Omental fat pad (tissue), 3 donors: ENCODE measurements at regions not wholly inside any gene's neighbourhood (a gene's known extent, or its start where the extent isn't known, plus 50 kb on each side); places are given as distances from the start of the nearest gene placed in this dataset.

Source experiments
- ATAC-seq: fragments of 150-250 bp; one replicate; pipeline ENCODE4 v1.9.1; 2016; ENCODE audit warnings: mild to moderate bottlenecking, moderate library complexity; ENCODE audit not compliant: low FRiP score
- DNase-seq: peaks from one replicate; pipeline ENCODE4 v3.0.0-alpha.2; 2019; ENCODE audit warnings: low spot score
- TF ChIP-seq, protein P1 (sequence below), 3 donors: fragments of 450-650 bp; IDR thresholded peaks; one replicate each; pipeline ENCODE4 v1.5.1; 2016 to 2017; ENCODE audit warnings: antibody characterized with exemption in 3 of 3, mild to moderate bottlenecking in 3 of 3, moderate library complexity in 2 of 3

DNA sequence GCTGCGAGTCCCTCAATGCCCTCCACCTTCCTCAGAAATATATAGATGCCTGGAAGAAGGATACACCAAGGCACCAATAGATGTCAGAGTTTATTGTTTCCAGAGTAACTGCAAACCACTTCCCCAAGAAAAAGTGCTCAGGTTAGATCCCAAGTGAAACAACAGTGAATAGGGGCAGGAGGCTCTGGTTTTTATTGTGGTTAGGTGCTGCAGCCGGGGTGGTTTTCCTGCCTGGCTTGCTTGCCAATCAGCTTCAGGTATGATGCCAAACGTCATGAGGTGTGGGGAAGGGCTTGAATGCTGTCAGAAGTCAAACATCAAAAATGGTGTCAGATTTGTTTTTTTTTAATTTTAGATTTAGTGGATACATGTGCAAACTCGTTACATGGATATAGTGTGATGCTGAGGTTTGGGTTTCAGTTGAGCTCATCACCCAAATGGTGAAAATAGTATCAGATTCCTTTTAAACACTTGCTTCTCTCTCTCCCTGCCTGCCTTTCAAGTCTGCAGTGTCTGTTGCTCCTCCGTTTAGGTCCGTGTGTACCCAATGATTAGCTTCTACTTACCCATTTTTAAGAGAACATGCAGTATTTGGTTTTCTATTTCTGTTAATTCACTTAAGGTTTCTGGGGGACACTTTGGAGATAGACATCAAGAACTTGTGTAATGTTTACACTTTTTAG is 1317.0 kb downstream of the MRPL39 start:
- DNase-seq = no peak
- TF ChIP-seq, protein P1, sequence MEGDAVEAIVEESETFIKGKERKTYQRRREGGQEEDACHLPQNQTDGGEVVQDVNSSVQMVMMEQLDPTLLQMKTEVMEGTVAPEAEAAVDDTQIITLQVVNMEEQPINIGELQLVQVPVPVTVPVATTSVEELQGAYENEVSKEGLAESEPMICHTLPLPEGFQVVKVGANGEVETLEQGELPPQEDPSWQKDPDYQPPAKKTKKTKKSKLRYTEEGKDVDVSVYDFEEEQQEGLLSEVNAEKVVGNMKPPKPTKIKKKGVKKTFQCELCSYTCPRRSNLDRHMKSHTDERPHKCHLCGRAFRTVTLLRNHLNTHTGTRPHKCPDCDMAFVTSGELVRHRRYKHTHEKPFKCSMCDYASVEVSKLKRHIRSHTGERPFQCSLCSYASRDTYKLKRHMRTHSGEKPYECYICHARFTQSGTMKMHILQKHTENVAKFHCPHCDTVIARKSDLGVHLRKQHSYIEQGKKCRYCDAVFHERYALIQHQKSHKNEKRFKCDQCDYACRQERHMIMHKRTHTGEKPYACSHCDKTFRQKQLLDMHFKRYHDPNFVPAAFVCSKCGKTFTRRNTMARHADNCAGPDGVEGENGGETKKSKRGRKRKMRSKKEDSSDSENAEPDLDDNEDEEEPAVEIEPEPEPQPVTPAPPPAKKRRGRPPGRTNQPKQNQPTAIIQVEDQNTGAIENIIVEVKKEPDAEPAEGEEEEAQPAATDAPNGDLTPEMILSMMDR (IDR thresholded peaks at IDR 0.05) = no peak
- no peak for ATAC-seq

DNA sequence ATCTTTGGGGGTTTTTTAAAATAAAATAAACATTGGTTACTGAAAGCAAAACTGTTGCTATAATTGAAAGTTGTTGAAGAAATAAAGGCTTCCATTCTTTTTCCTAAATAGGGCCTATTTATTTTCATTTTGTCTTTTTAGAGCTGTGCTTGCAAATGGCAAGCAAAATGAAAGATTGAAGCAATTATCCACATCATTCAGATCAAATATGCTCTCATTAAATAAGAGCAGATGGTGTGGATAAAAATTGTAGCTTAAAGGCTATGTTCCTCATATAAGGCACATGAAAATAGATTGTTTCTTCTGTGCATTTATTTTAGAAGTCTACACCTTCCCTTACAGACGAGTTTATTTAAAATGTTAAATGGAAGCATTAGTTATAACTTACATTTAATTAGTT is 1317.7 kb downstream of the MRPL39 start:
- TF ChIP-seq, protein P1 (IDR thresholded peaks at IDR 0.05) = no peak
- DNase-seq (no peak), ATAC-seq (no peak)

DNA sequence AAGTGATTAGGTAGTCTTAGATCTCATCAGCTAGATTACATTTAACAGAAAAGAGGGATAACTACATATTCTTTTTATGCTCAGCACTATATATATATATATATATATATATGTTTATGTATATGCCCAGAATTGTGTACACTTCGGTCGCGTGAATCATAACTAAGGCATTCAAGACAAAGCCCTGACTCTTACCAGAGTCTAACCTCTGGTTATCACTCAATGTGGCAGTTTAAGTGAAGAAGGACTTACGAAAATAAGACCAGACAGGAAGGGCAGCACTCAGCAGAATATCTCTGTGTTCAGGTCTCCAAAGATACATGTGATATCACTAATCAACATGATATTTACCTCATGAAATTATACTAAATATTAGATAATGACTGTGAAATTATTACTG is 1326.7 kb downstream of the MRPL39 start:
- TF ChIP-seq, protein P1 (IDR thresholded peaks at IDR 0.05) = no peak
- DNase-seq = no peak
- no peak for ATAC-seq

DNA sequence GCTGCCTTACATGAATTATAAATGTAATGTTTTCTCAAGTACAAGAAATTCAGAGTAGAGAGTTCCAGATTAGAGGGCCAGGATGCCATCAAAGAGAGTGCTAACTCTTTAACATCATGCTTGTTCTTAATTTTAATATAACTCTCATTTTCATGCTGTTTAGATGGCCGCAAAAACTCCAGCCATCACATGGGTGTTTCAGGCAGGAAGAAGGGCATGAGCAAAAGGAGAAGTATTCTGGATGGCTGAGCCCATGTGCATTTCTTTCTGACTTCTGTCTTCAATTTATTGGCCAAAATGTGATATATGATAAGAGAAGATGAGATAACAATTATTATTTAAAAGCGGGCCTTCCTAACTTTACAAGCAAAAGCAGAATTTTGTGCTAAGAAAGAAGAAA is 1328.6 kb downstream of the MRPL39 start:
- TF ChIP-seq, protein P1 (IDR thresholded peaks at IDR 0.05) = no peak
- DNase-seq (no peak), ATAC-seq (no peak)

DNA sequence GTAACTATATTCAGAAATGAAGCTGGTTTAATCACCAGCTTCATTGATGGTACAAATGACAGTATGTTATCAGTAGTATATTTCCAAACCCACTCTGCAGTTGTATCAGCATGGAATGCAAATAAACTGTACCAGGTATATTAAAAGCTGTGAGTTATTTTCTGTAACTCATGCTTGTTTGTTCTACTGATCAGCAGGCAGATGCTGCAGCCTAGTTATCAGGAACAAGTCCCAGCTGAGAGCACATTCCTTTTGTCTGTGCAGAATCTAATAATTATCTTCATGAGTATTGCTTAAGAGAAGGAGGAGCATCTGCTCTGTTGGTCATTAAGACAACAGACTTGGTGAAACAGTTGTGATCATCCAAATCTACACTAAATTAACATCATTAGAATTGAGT is 1331.1 kb downstream of the MRPL39 start:
- ATAC-seq (no peak), DNase-seq (no peak)
- TF ChIP-seq, protein P1 (IDR thresholded peaks at IDR 0.05) = no peak

DNA sequence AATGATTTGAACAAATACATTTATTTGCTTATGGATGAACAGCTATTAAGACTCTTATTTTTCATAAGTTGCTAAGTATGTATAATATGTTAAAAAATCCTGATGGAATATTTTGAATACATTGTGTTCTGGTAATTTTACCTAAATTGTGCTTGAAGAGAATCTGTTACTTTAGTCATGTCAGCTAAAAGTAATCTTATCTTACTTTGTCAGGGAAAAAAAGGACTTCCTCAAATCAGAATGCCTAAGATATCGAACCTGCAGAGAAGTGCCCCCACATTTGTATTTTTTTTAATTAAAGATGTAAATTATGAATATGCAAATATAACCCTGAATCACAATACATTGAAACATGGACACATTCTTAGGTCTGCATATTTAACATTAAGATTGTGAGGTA is 1331.7 kb downstream of the MRPL39 start:
- ATAC-seq (no peak), DNase-seq (no peak)
- TF ChIP-seq, protein P1 (IDR thresholded peaks at IDR 0.05) = no peak

DNA sequence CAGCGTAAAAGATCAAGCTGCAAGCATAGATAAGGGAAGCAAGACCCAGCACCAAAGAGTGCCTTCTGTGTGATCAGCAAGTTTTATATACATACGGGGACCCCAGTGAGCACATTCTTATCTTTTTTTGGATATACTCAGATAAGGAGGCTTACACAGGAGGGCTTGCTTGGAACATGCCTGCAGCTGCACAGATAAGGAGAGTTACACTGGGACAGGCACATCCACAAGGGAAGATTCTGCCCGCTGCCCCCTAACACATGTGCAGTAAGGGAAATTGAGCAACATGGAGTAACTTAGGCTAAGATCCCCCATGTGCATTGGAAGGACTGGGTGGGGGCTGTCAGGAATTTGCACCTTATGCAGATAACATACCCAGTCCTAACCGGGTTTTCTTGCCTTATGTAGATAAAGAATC is 1334.8 kb downstream of the MRPL39 start:
- ATAC-seq (no peak), DNase-seq (no peak)
- TF ChIP-seq, protein P1 (IDR thresholded peaks at IDR 0.05) = no peak
